ENCODE measurements at regions not wholly inside any gene's neighbourhood (a gene's known extent, or its start where the extent isn't known, plus 50 kb on each side); places are given as distances from the start of the nearest gene placed in this dataset.

DNA sequence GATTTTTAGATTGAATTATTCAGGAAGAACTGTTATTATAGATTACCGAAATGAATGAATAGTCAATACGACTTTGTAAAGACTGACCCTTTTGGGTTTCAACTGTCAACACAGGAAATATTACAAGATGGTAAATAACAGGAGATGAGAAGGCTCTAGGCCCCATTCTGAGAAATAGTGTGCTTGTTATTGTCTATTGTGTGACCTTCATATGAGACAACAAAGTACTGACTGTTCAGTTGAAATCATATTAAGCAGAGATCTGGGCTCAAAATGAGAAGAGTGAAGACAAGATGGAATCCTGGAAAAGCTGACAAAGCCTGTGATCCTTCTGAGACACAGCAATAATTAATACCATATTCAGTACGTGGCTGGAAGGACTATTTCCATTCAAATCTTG lies 503.8 kb downstream of the INHBA start:
- TF ChIP-seq TCF12 (IDR thresholded peaks at IDR 0.05; ENCODE audit: low read depth) (no peak), YY1 (IDR thresholded peaks at IDR 0.05; ENCODE audit: low read depth) (no peak), RAD21 (IDR thresholded peaks at IDR 0.05; ENCODE audit: low read depth) (no peak), ZBTB7A (IDR thresholded peaks at IDR 0.05; ENCODE audit: low read depth) (no peak), FOXM1 (IDR thresholded peaks at IDR 0.05; ENCODE audit: borderline replicate concordance, low read depth) (no peak), CREB1 (IDR thresholded peaks at IDR 0.05; ENCODE audit: low read depth) (no peak), CEBPB (IDR thresholded peaks at IDR 0.05) (no peak), TAF1 (IDR thresholded peaks at IDR 0.05; ENCODE audit: low read depth) (no peak), EP300 (IDR thresholded peaks at IDR 0.05; ENCODE audit: borderline replicate concordance) (no peak), EGR1 (IDR thresholded peaks at IDR 0.05) (no peak), TEAD4 (IDR thresholded peaks at IDR 0.05) (no peak), NFIC (IDR thresholded peaks at IDR 0.05) (no peak)
- TF ChIP-seq, protein P1, sequence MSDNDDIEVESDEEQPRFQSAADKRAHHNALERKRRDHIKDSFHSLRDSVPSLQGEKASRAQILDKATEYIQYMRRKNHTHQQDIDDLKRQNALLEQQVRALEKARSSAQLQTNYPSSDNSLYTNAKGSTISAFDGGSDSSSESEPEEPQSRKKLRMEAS (IDR thresholded peaks at IDR 0.05) = no peak
- TF ChIP-seq, protein P2, sequence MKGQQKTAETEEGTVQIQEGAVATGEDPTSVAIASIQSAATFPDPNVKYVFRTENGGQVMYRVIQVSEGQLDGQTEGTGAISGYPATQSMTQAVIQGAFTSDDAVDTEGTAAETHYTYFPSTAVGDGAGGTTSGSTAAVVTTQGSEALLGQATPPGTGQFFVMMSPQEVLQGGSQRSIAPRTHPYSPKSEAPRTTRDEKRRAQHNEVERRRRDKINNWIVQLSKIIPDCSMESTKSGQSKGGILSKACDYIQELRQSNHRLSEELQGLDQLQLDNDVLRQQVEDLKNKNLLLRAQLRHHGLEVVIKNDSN (IDR thresholded peaks at IDR 0.05) = no peak
- TF ChIP-seq, protein P3, sequence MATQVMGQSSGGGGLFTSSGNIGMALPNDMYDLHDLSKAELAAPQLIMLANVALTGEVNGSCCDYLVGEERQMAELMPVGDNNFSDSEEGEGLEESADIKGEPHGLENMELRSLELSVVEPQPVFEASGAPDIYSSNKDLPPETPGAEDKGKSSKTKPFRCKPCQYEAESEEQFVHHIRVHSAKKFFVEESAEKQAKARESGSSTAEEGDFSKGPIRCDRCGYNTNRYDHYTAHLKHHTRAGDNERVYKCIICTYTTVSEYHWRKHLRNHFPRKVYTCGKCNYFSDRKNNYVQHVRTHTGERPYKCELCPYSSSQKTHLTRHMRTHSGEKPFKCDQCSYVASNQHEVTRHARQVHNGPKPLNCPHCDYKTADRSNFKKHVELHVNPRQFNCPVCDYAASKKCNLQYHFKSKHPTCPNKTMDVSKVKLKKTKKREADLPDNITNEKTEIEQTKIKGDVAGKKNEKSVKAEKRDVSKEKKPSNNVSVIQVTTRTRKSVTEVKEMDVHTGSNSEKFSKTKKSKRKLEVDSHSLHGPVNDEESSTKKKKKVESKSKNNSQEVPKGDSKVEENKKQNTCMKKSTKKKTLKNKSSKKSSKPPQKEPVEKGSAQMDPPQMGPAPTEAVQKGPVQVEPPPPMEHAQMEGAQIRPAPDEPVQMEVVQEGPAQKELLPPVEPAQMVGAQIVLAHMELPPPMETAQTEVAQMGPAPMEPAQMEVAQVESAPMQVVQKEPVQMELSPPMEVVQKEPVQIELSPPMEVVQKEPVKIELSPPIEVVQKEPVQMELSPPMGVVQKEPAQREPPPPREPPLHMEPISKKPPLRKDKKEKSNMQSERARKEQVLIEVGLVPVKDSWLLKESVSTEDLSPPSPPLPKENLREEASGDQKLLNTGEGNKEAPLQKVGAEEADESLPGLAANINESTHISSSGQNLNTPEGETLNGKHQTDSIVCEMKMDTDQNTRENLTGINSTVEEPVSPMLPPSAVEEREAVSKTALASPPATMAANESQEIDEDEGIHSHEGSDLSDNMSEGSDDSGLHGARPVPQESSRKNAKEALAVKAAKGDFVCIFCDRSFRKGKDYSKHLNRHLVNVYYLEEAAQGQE (IDR thresholded peaks at IDR 0.05; ENCODE audit: low read depth) = no peak

DNA sequence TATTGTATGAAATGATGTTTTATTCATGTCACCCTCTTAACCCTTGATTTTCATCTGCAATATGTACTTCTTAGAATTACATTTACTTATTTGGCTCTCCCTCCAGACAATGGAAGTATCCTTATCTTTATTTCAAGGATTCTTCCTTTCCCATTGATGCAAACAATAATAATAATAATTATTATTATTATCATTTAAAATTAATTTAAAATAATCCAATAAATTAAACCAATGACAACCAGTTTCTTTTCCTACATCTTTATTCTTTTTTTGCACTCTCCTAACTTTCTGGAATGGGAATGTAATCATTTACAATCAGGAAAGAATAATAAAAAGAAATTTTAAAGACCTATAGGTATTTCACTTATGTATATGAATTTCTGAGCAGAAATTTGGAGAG lies 504.4 kb downstream of the INHBA start:
- TF ChIP-seq EGR1 (IDR thresholded peaks at IDR 0.05) = no peak
- TF ChIP-seq TCF12 (IDR thresholded peaks at IDR 0.05; ENCODE audit: low read depth) = no peak
- TF ChIP-seq, protein P1 (IDR thresholded peaks at IDR 0.05) = no peak
- TF ChIP-seq NFIC (IDR thresholded peaks at IDR 0.05) = no peak
- no peak for TF ChIP-seq CEBPB (IDR thresholded peaks at IDR 0.05)
- no peak for TF ChIP-seq EP300 (IDR thresholded peaks at IDR 0.05; ENCODE audit: borderline replicate concordance)

DNA sequence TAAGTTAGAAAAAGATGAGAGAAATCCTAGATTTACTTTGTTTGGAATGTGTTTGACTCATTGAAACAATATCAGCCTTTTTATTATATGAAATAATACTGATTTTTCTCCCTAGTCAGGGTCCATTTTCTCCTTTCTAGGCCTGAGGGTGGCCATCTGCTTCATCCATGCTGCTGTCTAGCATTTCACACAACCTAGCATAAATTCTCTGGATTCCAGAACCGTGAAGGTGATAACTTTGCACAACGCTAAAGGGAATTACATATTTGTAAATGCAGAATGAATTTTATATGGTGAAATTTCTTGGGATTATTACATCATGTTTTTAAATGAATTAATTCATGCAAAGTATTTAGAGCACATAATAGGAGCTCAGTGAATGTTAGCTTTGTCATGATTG lies 505.1 kb downstream of the INHBA start:
- no peak for TF ChIP-seq ZBTB7A (IDR thresholded peaks at IDR 0.05; ENCODE audit: low read depth)
- TF ChIP-seq, protein P1 (IDR thresholded peaks at IDR 0.05) = no peak
- no peak for TF ChIP-seq FOXM1 (IDR thresholded peaks at IDR 0.05; ENCODE audit: borderline replicate concordance, low read depth)
- TF ChIP-seq CEBPB (IDR thresholded peaks at IDR 0.05) = no peak
- no peak for TF ChIP-seq TCF12 (IDR thresholded peaks at IDR 0.05; ENCODE audit: low read depth)
- TF ChIP-seq TAF1 (IDR thresholded peaks at IDR 0.05; ENCODE audit: low read depth) = no peak
- TF ChIP-seq TEAD4 (IDR thresholded peaks at IDR 0.05) = no peak
- TF ChIP-seq, protein P2 (IDR thresholded peaks at IDR 0.05) = no peak
- no peak for TF ChIP-seq RAD21 (IDR thresholded peaks at IDR 0.05; ENCODE audit: low read depth)
- no peak for TF ChIP-seq YY1 (IDR thresholded peaks at IDR 0.05; ENCODE audit: low read depth)
- no peak for TF ChIP-seq NFIC (IDR thresholded peaks at IDR 0.05)
- no peak for TF ChIP-seq EP300 (IDR thresholded peaks at IDR 0.05; ENCODE audit: borderline replicate concordance)
- TF ChIP-seq CREB1 (IDR thresholded peaks at IDR 0.05; ENCODE audit: low read depth) = no peak
- TF ChIP-seq EGR1 (IDR thresholded peaks at IDR 0.05) = no peak
- TF ChIP-seq, protein P3 (IDR thresholded peaks at IDR 0.05; ENCODE audit: low read depth) = no peak

DNA sequence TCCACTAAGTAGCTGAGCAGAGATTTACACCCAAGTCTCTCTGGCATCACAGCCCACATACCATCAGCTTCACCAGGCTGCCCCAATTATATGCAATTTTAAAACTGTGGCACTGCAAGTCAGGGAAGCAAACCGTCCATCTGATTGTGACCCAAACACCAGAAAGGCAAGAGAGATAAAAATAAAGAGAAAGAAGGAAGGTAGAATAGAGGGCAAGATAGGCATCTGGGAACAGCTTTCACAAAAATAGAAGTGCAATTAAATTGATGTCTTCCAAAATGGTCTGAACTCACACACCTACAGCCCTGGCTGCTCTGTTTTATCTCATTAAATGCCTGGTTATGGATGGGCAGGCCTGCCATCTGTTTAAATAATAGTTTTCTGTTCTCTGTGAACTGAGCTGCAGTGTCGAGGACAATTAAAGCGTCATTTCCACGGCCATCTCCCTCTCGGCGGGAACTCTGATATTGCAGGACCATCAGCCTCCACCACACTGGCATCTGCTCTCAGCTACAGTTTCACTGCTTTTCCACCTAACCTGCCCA lies 509.1 kb downstream of the INHBA start:
- TF ChIP-seq, protein P3 (IDR thresholded peaks at IDR 0.05; ENCODE audit: low read depth) = no peak
- no peak for TF ChIP-seq TAF1 (IDR thresholded peaks at IDR 0.05; ENCODE audit: low read depth)
- TF ChIP-seq RAD21 (IDR thresholded peaks at IDR 0.05; ENCODE audit: low read depth) = no peak
- TF ChIP-seq, protein P1 (IDR thresholded peaks at IDR 0.05) = no peak
- TF ChIP-seq FOXM1 (IDR thresholded peaks at IDR 0.05; ENCODE audit: borderline replicate concordance, low read depth) = no peak
- TF ChIP-seq ZBTB7A (IDR thresholded peaks at IDR 0.05; ENCODE audit: low read depth) = no peak
- TF ChIP-seq, protein P2 (IDR thresholded peaks at IDR 0.05) = no peak
- TF ChIP-seq EGR1 (IDR thresholded peaks at IDR 0.05) = no peak
- TF ChIP-seq TEAD4 (IDR thresholded peaks at IDR 0.05) = no peak
- no peak for TF ChIP-seq TCF12 (IDR thresholded peaks at IDR 0.05; ENCODE audit: low read depth)
- TF ChIP-seq CEBPB (IDR thresholded peaks at IDR 0.05) = no peak
- TF ChIP-seq NFIC (IDR thresholded peaks at IDR 0.05) = no peak
- no peak for TF ChIP-seq EP300 (IDR thresholded peaks at IDR 0.05; ENCODE audit: borderline replicate concordance)

Data from Ishikawa (cell line).